ENCODE measurements at regions not wholly inside any gene's neighbourhood (a gene's known extent, or its start where the extent isn't known, plus 50 kb on each side); places are given as distances from the start of the nearest gene placed in this dataset.

- no peak for DNase-seq (ENCODE audit: low spot score)
These were observed 87.7 kb upstream of the COCH start for GRCh38 chr14:30786701-30787100.

GRCh38 chr14:30790827-30791226 lies 83.5 kb upstream of the COCH start:
- peak; percentile 37 for DNase-seq (ENCODE audit: low spot score)

GRCh38 chr14:30791522-30792351 lies 82.6 kb upstream of the COCH start:
- DNase-seq (ENCODE audit: low spot score), result no peak

- DNase-seq (ENCODE audit: low spot score), result no peak
These were observed 77.7 kb upstream of the COCH start for GRCh38 chr14:30796707-30797106.

GRCh38 chr14:30798516-30798915 lies 75.8 kb upstream of the COCH start:
- no peak for DNase-seq (ENCODE audit: low spot score)

GRCh38 chr14:30798961-30799360 lies 75.4 kb upstream of the COCH start:
- no peak for DNase-seq (ENCODE audit: low spot score)

GRCh38 chr14:30799933-30800332 lies 74.4 kb upstream of the COCH start:
- DNase-seq (ENCODE audit: low spot score), result no peak

- no peak for DNase-seq (ENCODE audit: low spot score)
These were observed 71.2 kb upstream of the COCH start for GRCh38 chr14:30803185-30803584.

- no peak for DNase-seq (ENCODE audit: low spot score)
These were observed 69.1 kb upstream of the COCH start for GRCh38 chr14:30805284-30805683.

GRCh38 chr14:30808576-30808975 lies 65.8 kb upstream of the COCH start:
- DNase-seq (ENCODE audit: low spot score), result no peak

- no peak for DNase-seq (ENCODE audit: low spot score)
These were observed 61.1 kb upstream of the COCH start for GRCh38 chr14:30813216-30813615.

GRCh38 chr14:30820674-30821073 lies 53.7 kb upstream of the COCH start:
- no peak for DNase-seq (ENCODE audit: low spot score)

GRCh38 chr14:30822080-30822571 lies 52.2 kb upstream of the COCH start:
- DNase-seq (ENCODE audit: low spot score), result no peak

Measured in RKO (cell line).